NCI-H1048 (cell line): ENCODE measurements at regions not wholly inside any gene's neighbourhood (a gene's known extent, or its start where the extent isn't known, plus 50 kb on each side); places are given as distances from the start of the nearest gene placed in this dataset.
"Not testable (repeated sequence)": the region's sequence is repeated elsewhere in the genome, so short reads cannot be mapped to it uniquely, and the experiment has no call there.

Experiments used
- DNase-seq: peaks from one replicate; lab custom pipeline; 2025; lab: John Stamatoyannopoulos, UW

- DNase-seq, result no peak
These were observed 156.5 kb upstream of the L3MBTL4 start for GRCh38 chr18:6571239-6571602.

GRCh38 chr18:6572192-6572591 is 157.3 kb upstream of the ARHGAP28 start:
- DNase-seq, result not testable (repeated sequence)

GRCh38 chr18:6574631-6575030 is 154.9 kb upstream of the ARHGAP28 start:
- no peak for DNase-seq

- DNase-seq, result no peak
These were observed 153.6 kb upstream of the ARHGAP28 start for GRCh38 chr18:6575908-6576307.

GRCh38 chr18:6576718-6577375 is 152.7 kb upstream of the ARHGAP28 start:
- no peak for DNase-seq

- no peak for DNase-seq
These were observed 150.8 kb upstream of the ARHGAP28 start for GRCh38 chr18:6578686-6579085.

GRCh38 chr18:6579486-6579885 is 150.0 kb upstream of the ARHGAP28 start:
- DNase-seq, result no peak

GRCh38 chr18:6580401-6580800 is 149.1 kb upstream of the ARHGAP28 start:
- DNase-seq, result no peak

- DNase-seq, result no peak
These were observed 139.6 kb upstream of the ARHGAP28 start for GRCh38 chr18:6589923-6590322.

GRCh38 chr18:6590326-6590725 is 139.2 kb upstream of the ARHGAP28 start:
- DNase-seq, result no peak

- DNase-seq, result no peak
These were observed 138.0 kb upstream of the ARHGAP28 start for GRCh38 chr18:6591491-6591890.

- no peak for DNase-seq
These were observed 137.0 kb upstream of the ARHGAP28 start for GRCh38 chr18:6592522-6592921.

GRCh38 chr18:6593142-6593885 is 136.2 kb upstream of the ARHGAP28 start:
- DNase-seq, result no peak

- no peak for DNase-seq
These were observed 133.8 kb upstream of the ARHGAP28 start for GRCh38 chr18:6595666-6596065.

GRCh38 chr18:6598657-6599056 is 130.9 kb upstream of the ARHGAP28 start:
- no peak for DNase-seq

GRCh38 chr18:6600667-6601167 is 128.8 kb upstream of the ARHGAP28 start:
- DNase-seq, result no peak

- DNase-seq, result no peak
These were observed 128.3 kb upstream of the ARHGAP28 start for GRCh38 chr18:6601241-6601640.

- no peak for DNase-seq
These were observed 127.2 kb upstream of the ARHGAP28 start for GRCh38 chr18:6602365-6602764.

- no peak for DNase-seq
These were observed 125.0 kb upstream of the ARHGAP28 start for GRCh38 chr18:6604573-6604941.

- no peak for DNase-seq
These were observed 124.2 kb upstream of the ARHGAP28 start for GRCh38 chr18:6605115-6605869.

GRCh38 chr18:6606411-6607085 is 123.0 kb upstream of the ARHGAP28 start:
- DNase-seq, result no peak

- DNase-seq, result no peak
These were observed 122.2 kb upstream of the ARHGAP28 start for GRCh38 chr18:6607343-6607742.
